Thyroid gland (tissue), 4 donors: ENCODE measurements at regions not wholly inside any gene's neighbourhood (a gene's known extent, or its start where the extent isn't known, plus 50 kb on each side); places are given as distances from the start of the nearest gene placed in this dataset.
"Not testable (repeated sequence)": the region's sequence is repeated elsewhere in the genome, so short reads cannot be mapped to it uniquely, and the experiment has no call there.

Source experiments
- DNase-seq, 2 donors: peaks; one replicate each; pipeline ENCODE4 v3.0.0-alpha.2; 2019
- H3K27ac ChIP-seq, 3 donors: fragments of 200-600 bp; sonication (generic); 1 replicate in 2 of 3; 2 replicates in 1 of 3; pipeline ENCODE4 v1.5.1; 2016 to 2019; ENCODE audit warnings: mild to moderate bottlenecking in 1 of 3, moderate library complexity in 1 of 3
- H3K27me3 ChIP-seq: fragments of 200-600 bp; sonication (generic); one replicate; pipeline ENCODE4 v1.5.1; 2019
- H3K36me3 ChIP-seq, 2 donors: fragments of 200-600 bp; sonication (generic); one replicate each; pipeline ENCODE4 v1.5.1; 2016 to 2019
- H3K4me1 ChIP-seq, 2 donors: fragments of 200-600 bp; sonication (generic); one replicate each; pipeline ENCODE4 v1.5.1; 2017 to 2019
- H3K4me3 ChIP-seq, 3 donors: fragments of 200-600 bp; sonication (generic); replicated peaks in 1 of 3; 1 replicate in 2 of 3; 2 replicates in 1 of 3; pipeline ENCODE4 v1.5.1; 2016; ENCODE audit warnings: mild to moderate bottlenecking in 1 of 3
- H3K9me3 ChIP-seq: fragments of 200-600 bp; sonication (generic); one replicate; pipeline ENCODE4 v1.5.1; 2017
- POLR2A ChIP-seq, 2 donors: fragments of 450-650 bp; IDR thresholded peaks; one replicate each; pipeline ENCODE4 v1.6.1; 2017; ENCODE audit warnings: antibody characterized with exemption in 2 of 2, mild to moderate bottlenecking in 2 of 2, moderate library complexity in 1 of 2
- WGBS, 2 donors: methylation state at CpG; one replicate each; pipeline ENCODE4 v1.1.5; 2017; 5-methylcytosine and 5-hydroxymethylcytosine counted together
- intact Hi-C: fragments of 100-400 bp; cut with DNase I; formaldehyde crosslinking; loops from one replicate; pipeline ENCODE4 v1.15.1; 2023
- TF ChIP-seq, protein P1 (sequence below), 6 experiments: fragments of 200-600 bp in 3 of 6; fragments of 450-650 bp in 3 of 6; sonication (generic) in 3 of 6; IDR thresholded peaks; one replicate each; pipeline ENCODE4 v1.5.1; 2016 to 2019; ENCODE audit warnings: antibody characterized with exemption in 6 of 6, mild to moderate bottlenecking in 2 of 6, inconsistent platforms in 1 of 6, moderate library complexity in 1 of 6

DNA sequence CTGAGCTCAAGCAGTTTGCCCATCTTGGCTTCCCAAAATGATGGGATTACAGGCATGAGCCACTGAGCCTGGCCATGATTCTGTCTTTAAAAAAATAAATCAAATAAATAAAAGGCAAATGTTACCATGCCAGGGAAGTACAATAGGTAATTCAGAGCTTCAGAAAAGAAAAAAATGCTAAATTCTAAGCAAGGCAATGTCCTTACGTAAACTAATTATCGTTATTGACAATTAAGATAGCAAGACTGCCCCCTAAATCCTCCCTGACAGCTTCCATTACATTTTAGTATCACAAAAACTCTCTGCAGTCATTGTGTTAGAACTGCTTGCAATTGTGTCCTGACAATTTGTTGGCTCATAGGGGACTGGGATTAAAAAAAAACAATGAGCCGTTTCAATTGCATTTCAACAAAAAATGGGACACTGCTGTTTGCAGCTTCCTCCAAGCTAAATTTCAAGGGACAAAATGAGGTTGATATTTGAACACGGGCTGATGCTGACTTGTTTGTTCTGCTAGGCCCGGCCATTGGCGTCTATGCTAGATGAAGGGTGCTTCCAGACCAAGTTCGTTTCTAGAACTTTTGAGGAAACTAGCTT, 88.9 kb downstream of the MOGAT1 start:
- H3K4me3 ChIP-seq: no peak overlapping the region
- TF ChIP-seq, protein P1, sequence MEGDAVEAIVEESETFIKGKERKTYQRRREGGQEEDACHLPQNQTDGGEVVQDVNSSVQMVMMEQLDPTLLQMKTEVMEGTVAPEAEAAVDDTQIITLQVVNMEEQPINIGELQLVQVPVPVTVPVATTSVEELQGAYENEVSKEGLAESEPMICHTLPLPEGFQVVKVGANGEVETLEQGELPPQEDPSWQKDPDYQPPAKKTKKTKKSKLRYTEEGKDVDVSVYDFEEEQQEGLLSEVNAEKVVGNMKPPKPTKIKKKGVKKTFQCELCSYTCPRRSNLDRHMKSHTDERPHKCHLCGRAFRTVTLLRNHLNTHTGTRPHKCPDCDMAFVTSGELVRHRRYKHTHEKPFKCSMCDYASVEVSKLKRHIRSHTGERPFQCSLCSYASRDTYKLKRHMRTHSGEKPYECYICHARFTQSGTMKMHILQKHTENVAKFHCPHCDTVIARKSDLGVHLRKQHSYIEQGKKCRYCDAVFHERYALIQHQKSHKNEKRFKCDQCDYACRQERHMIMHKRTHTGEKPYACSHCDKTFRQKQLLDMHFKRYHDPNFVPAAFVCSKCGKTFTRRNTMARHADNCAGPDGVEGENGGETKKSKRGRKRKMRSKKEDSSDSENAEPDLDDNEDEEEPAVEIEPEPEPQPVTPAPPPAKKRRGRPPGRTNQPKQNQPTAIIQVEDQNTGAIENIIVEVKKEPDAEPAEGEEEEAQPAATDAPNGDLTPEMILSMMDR (IDR thresholded peaks at IDR 0.05): no peak
- no peak for TF ChIP-seq POLR2A (IDR thresholded peaks at IDR 0.05)
- WGBS, 2 donors: 81 to 84% methylated on average over 7 of the region's 7 CpGs

DNA sequence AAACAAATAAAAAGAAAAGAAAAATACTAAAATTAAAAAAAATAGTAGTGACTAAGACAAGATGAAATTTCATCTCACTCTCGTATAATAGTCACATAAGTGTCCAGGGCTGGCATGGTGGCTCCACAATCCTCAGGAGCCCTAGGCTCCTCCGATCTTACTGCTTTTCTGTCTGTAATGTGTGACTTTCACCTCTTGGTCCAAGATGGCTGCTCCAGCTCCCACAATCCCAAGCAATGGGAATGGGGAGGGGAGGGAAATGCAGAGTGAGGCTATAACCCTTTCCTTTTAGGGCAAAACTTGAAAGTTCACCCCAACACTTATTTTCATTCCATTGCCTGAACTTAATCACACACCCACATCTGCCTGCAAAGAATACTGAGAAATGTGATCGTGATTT, 90.4 kb downstream of the MOGAT1 start:
- intact Hi-C loops: no loop called here
- Histone ChIP-seq H3K4me1 (no peaks in the 10 kb centered on the region), H3K27ac (no peak overlapping the region), H3K36me3 (no peaks in the 10 kb centered on the region), H3K4me3 (no peak overlapping the region), H3K27me3 (no peaks in the 10 kb centered on the region), H3K9me3 (no peaks in the 10 kb centered on the region)
- no peak for DNase-seq
- WGBS, 2 donors: 93 to 94% methylated on average over 3 of the region's 3 CpGs
- no peak for TF ChIP-seq POLR2A (IDR thresholded peaks at IDR 0.05)
- TF ChIP-seq, protein P1 (IDR thresholded peaks at IDR 0.05): no peak

More for the DNA sequence above, 88.9 kb downstream of the MOGAT1 start:
- Histone ChIP-seq H3K4me1 (no peaks in the 10 kb centered on the region), H3K27ac (no peak overlapping the region), H3K9me3 (no peaks in the 10 kb centered on the region), H3K27me3 (no peaks in the 10 kb centered on the region), H3K36me3 (no peaks in the 10 kb centered on the region)
- intact Hi-C loops: no loop called here
- DNase-seq: no peak

DNA sequence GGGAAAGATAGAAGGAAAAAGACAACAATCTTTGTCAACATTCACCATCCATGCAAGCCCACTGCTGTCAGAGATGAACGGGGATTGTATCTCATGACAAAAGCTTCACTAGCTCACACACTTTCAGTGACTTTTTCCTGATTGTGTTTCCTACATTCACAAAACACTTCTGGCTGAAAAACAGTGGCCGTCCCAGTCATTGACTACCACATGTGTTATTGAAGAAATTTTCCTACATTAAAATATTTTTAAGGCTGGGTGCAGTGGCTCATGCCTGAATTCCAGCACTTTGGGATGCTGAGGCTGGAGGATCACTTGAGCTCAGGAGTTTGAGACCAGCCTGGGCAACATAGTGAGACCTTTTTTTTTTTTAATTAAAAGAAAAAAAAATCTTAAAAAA, 90.9 kb downstream of the MOGAT1 start:
- WGBS, 2 donors: 63 to 75% methylated on average over 2 of the region's 2 CpGs
- H3K9me3 ChIP-seq: no peaks in the 10 kb centered on the region
- no peak overlapping the region for H3K4me3 ChIP-seq
- H3K27ac ChIP-seq: no peak overlapping the region
- no peaks in the 10 kb centered on the region for H3K27me3 ChIP-seq
- no peaks in the 10 kb centered on the region for H3K4me1 ChIP-seq
- no peaks in the 10 kb centered on the region for H3K36me3 ChIP-seq
- intact Hi-C loops: no loop called here
- DNase-seq: no peak
- TF ChIP-seq, protein P1 (IDR thresholded peaks at IDR 0.05): no peak
- TF ChIP-seq POLR2A (IDR thresholded peaks at IDR 0.05): no peak

DNA sequence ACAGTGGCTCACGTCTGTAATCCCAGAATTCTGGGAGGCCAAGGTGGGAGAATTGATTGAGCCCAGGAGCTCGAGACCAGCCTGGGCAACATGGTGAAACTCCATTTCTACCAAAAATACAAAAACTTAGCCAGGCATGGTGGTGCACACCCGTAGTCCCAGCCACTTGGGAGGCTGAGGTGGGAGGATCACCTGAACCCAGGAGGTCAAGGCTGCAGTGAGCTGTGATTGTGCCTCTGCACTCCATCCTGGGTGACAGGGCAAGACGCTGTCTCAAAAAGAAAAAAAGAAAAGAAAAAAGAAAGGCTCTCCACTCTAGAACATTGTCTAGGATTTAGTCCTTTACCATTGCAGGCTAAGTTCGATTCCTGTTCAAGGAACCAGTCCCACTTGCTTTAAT, 94.4 kb downstream of the MOGAT1 start:
- H3K27ac ChIP-seq, H3K9me3 ChIP-seq, H3K4me3 ChIP-seq, DNase-seq, H3K36me3 ChIP-seq, intact Hi-C loops, H3K4me1 ChIP-seq, H3K27me3 ChIP-seq: not testable (repeated sequence)
- 73 to 94% methylated on average over 5 of the region's 5 CpGs for WGBS, 2 donors

DNA sequence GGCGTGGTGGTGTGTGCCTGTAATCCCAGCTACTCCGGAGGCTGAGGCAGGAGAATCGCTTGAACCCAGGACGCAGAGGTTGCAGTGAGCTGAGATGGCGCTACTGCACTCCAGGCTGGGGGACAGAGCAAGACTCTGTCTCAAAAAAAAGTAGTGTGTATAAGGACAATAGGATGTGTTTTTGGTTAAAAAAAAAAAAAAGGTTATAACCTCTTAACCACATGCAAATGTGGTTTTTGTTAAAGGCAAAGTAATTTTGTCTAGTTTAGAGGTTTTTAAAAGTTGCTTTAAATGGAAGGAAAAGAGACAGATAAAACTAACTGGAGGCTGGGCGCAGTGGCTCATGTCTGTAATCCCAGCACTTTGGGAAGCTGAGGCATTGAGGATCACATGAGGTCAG, 92.8 kb upstream of the ACSL3 start:
- WGBS, 2 donors: 93 to 96% methylated on average over 6 of the region's 6 CpGs
- H3K27ac ChIP-seq, H3K36me3 ChIP-seq, H3K9me3 ChIP-seq, intact Hi-C loops, H3K4me3 ChIP-seq, H3K27me3 ChIP-seq, DNase-seq, H3K4me1 ChIP-seq: not testable (repeated sequence)

DNA sequence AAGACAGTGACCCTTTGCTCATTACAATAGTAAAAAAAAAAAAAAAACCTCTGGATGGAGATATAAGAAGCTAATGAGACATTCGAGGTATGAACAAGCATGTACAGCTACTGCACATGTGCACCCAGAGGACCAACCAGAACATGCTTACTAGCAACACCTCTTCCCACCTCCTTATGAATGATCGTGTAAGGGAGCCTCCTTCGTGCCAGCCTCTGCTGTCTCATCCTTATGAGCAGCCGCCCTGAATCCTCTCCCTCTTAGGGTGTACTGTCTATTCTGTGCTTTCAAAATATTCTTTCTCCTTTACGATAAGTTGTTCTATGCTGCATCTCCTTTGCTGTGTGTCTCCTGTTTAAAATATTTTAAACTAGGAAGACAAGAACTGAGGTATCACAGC, 91.4 kb upstream of the ACSL3 start:
- intact Hi-C loops: no loop called here
- no peaks in the 10 kb centered on the region for H3K9me3 ChIP-seq
- 86 to 90% methylated on average over 5 of the region's 5 CpGs for WGBS, 2 donors
- no peaks in the 10 kb centered on the region for H3K4me1 ChIP-seq
- no peak overlapping the region for H3K27ac ChIP-seq
- no peak overlapping the region for H3K4me3 ChIP-seq
- H3K27me3 ChIP-seq: no peaks in the 10 kb centered on the region
- no peaks in the 10 kb centered on the region for H3K36me3 ChIP-seq
- DNase-seq: no peak
- TF ChIP-seq, protein P1 (IDR thresholded peaks at IDR 0.05): no peak
- TF ChIP-seq POLR2A (IDR thresholded peaks at IDR 0.05): no peak
